Ishikawa (cell line): ENCODE measurements at regions not wholly inside any gene's neighbourhood (a gene's known extent, or its start where the extent isn't known, plus 50 kb on each side); places are given as distances from the start of the nearest gene placed in this dataset.

Source experiments
- CEBPB ChIP-seq: IDR thresholded peaks from 2 replicates; pipeline ENCODE4 v1.6.1; 2012
- CREB1 ChIP-seq: IDR thresholded peaks from 2 replicates; pipeline ENCODE4 v1.6.1; 2012; ENCODE audit warnings: low read depth
- EGR1 ChIP-seq: IDR thresholded peaks from 2 replicates; pipeline ENCODE4 v1.6.1; 2012
- EP300 ChIP-seq: IDR thresholded peaks from 2 replicates; pipeline ENCODE4 v1.6.1; 2012; ENCODE audit warnings: borderline replicate concordance
- FOXM1 ChIP-seq: IDR thresholded peaks from 2 replicates; pipeline ENCODE4 v1.6.1; 2012; ENCODE audit warnings: low read depth, borderline replicate concordance
- MAX ChIP-seq: IDR thresholded peaks from 2 replicates; pipeline ENCODE4 v1.6.1; 2012
- NFIC ChIP-seq: IDR thresholded peaks from 2 replicates; pipeline ENCODE4 v1.6.1; 2012
- RAD21 ChIP-seq: IDR thresholded peaks from 2 replicates; pipeline ENCODE4 v1.6.1; 2012; ENCODE audit warnings: low read depth
- TAF1 ChIP-seq: IDR thresholded peaks from 2 replicates; pipeline ENCODE4 v1.6.1; 2012; ENCODE audit warnings: low read depth, mild to moderate bottlenecking
- TCF12 ChIP-seq: IDR thresholded peaks from 2 replicates; pipeline ENCODE4 v1.6.1; 2012; ENCODE audit warnings: low read depth
- TEAD4 ChIP-seq: IDR thresholded peaks from 2 replicates; pipeline ENCODE4 v1.6.1; 2012
- YY1 ChIP-seq: IDR thresholded peaks from 2 replicates; pipeline ENCODE4 v1.6.1; 2012; ENCODE audit warnings: low read depth
- ZBTB7A ChIP-seq: IDR thresholded peaks from 2 replicates; pipeline ENCODE4 v1.6.1; 2012; ENCODE audit warnings: low read depth
- TF ChIP-seq, protein P1 (sequence below): IDR thresholded peaks from 2 replicates; pipeline ENCODE4 v1.6.1; 2012
- TF ChIP-seq, protein P2 (sequence below): IDR thresholded peaks from 2 replicates; pipeline ENCODE4 v1.6.1; 2012; ENCODE audit warnings: low read depth, mild to moderate bottlenecking

- TF ChIP-seq YY1 (no peak), TAF1 (no peak), FOXM1 (no peak), TEAD4 (no peak), EGR1 (no peak), RAD21 (no peak), EP300 (no peak), ZBTB7A (no peak), CREB1 (no peak), TCF12 (no peak), NFIC (no peak), CEBPB (no peak), MAX (no peak)
- TF ChIP-seq, protein P1, sequence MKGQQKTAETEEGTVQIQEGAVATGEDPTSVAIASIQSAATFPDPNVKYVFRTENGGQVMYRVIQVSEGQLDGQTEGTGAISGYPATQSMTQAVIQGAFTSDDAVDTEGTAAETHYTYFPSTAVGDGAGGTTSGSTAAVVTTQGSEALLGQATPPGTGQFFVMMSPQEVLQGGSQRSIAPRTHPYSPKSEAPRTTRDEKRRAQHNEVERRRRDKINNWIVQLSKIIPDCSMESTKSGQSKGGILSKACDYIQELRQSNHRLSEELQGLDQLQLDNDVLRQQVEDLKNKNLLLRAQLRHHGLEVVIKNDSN, result no peak
- TF ChIP-seq, protein P2, sequence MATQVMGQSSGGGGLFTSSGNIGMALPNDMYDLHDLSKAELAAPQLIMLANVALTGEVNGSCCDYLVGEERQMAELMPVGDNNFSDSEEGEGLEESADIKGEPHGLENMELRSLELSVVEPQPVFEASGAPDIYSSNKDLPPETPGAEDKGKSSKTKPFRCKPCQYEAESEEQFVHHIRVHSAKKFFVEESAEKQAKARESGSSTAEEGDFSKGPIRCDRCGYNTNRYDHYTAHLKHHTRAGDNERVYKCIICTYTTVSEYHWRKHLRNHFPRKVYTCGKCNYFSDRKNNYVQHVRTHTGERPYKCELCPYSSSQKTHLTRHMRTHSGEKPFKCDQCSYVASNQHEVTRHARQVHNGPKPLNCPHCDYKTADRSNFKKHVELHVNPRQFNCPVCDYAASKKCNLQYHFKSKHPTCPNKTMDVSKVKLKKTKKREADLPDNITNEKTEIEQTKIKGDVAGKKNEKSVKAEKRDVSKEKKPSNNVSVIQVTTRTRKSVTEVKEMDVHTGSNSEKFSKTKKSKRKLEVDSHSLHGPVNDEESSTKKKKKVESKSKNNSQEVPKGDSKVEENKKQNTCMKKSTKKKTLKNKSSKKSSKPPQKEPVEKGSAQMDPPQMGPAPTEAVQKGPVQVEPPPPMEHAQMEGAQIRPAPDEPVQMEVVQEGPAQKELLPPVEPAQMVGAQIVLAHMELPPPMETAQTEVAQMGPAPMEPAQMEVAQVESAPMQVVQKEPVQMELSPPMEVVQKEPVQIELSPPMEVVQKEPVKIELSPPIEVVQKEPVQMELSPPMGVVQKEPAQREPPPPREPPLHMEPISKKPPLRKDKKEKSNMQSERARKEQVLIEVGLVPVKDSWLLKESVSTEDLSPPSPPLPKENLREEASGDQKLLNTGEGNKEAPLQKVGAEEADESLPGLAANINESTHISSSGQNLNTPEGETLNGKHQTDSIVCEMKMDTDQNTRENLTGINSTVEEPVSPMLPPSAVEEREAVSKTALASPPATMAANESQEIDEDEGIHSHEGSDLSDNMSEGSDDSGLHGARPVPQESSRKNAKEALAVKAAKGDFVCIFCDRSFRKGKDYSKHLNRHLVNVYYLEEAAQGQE, result no peak
These were observed 129.3 kb downstream of the PTPRS start for GRCh38 chr19:5211217-5211822.

- TF ChIP-seq, protein P1, result no peak
- TF ChIP-seq RAD21, result no peak
- no peak for TF ChIP-seq TAF1
- TF ChIP-seq EP300, result no peak
- no peak for TF ChIP-seq MAX
- TF ChIP-seq TCF12, result no peak
- no peak for TF ChIP-seq EGR1
- no peak for TF ChIP-seq ZBTB7A
- no peak for TF ChIP-seq NFIC
- TF ChIP-seq CREB1, result no peak
- TF ChIP-seq, protein P2, result no peak
- TF ChIP-seq FOXM1, result no peak
- no peak for TF ChIP-seq CEBPB
- no peak for TF ChIP-seq TEAD4
These were observed 130.1 kb downstream of the PTPRS start for GRCh38 chr19:5210556-5210955.

- TF ChIP-seq TCF12 (no peak), FOXM1 (no peak), TEAD4 (no peak), CEBPB (no peak), RAD21 (no peak), EGR1 (no peak), NFIC (no peak), TAF1 (no peak), MAX (no peak)
- TF ChIP-seq, protein P2, result no peak
- TF ChIP-seq, protein P1, result no peak
These were observed 132.8 kb downstream of the PTPRS start for GRCh38 chr19:5207806-5208205.

DNA sequence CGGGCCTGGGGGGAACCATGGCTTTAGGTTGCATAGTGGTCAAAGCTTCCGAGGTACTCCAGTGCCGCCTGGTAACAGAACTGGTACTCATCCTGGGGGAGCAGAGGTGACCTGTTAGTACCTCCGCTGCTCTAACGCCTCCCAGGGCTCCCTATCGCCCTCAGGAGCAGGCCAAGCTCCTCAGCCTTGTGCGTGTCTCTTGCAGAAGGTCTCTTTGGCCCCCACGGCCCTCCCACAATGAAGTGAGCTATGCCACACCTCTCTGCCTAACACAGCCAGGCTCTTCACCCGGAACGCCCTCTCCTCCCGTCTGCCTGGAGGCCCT is 133.9 kb downstream of the PTPRS start:
- TF ChIP-seq TEAD4, result no peak
- TF ChIP-seq, protein P2, result no peak
- TF ChIP-seq YY1, result no peak
- no peak for TF ChIP-seq TAF1
- no peak for TF ChIP-seq CEBPB
- no peak for TF ChIP-seq TCF12
- no peak for TF ChIP-seq NFIC
- no peak for TF ChIP-seq MAX
- TF ChIP-seq, protein P1, result no peak
- TF ChIP-seq RAD21, result no peak
- no peak for TF ChIP-seq EGR1
- no peak for TF ChIP-seq CREB1
- no peak for TF ChIP-seq EP300
- no peak for TF ChIP-seq FOXM1
